IPS-NIHi7 (cell line): ENCODE measurements at regions not wholly inside any gene's neighbourhood (a gene's known extent, or its start where the extent isn't known, plus 50 kb on each side); places are given as distances from the start of the nearest gene placed in this dataset.
"Not testable (repeated sequence)": the region's sequence is repeated elsewhere in the genome, so short reads cannot be mapped to it uniquely, and the experiment has no call there.

ENCODE experiments used
- DNase-seq: peaks from one replicate; pipeline ENCODE4 v3.0.0; 2012; ENCODE audit warnings: mixed read lengths; ENCODE audit errors: extremely low spot score

DNA sequence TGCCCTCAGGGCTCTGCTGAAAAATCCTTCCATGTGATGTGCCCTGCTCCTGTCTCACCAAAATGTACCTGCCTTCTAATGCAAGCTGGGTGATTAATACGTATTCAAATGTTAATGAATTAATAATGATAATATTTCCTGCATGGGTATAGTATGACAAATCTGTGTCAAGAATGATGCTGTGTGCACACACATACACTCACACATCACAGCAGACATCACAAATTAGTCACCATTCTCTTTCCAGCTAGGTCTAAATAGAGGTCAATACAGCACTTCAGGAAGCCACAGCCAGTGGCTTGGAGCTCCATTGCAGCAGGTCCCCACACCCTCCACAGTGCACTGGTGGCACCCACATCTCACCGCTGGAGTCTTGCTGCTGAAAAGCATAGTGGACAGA lies 681.2 kb upstream of the NRP1 start:
- no peak for DNase-seq

GRCh38 chr10:34013235-34013634 lies 678.8 kb upstream of the NRP1 start:
- no peak for DNase-seq

GRCh38 chr10:34010891-34011290 lies 676.4 kb upstream of the NRP1 start:
- no peak for DNase-seq

DNA sequence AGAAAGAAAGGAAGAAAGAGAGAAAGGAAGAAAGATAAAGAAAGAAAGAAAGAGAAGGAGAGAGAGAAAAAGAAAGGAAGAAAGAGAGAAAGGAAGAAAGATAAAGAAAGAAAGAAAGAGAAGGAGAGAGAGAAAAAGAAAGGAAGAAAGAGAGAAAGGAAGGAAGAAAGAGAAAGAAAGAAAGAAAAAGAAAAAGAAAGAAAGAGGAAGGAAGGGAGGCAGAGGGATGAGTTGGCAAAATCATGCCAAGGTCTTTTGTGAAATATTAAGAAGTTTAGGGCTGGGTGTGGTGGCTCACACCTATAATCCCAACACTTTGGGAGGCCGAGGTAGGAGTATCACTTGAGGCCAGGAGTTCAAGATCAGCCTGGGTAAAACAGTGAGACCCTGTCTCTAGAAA lies 675.8 kb upstream of the NRP1 start:
- not testable (repeated sequence) for DNase-seq

GRCh38 chr10:34008656-34009055 lies 674.2 kb upstream of the NRP1 start:
- peak; percentile 50 for DNase-seq

GRCh38 chr10:34006471-34006870 lies 672.0 kb upstream of the NRP1 start:
- no peak for DNase-seq

- DNase-seq, result no peak
These were observed 669.1 kb upstream of the NRP1 start for GRCh38 chr10:34003561-34003960.

DNA sequence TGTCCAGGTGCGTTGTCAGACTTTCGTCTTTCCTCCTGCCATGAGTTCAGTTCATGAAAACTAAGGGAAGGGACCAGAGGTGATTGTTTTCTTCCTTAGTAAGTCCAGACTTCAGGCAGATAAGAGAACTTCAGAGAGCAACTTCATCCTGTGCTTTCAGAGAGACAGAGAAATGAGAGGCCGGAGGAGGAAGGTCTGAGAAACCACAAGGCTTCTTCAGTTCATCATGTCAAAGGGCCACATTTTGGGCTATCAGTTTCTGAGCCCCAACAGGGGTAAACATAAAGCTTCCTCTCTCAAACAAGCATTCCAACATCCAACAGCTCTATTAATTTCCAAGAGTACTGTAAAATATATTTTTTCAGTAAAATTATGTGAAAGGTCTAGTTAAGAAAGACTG lies 668.4 kb upstream of the NRP1 start:
- no peak for DNase-seq

DNA sequence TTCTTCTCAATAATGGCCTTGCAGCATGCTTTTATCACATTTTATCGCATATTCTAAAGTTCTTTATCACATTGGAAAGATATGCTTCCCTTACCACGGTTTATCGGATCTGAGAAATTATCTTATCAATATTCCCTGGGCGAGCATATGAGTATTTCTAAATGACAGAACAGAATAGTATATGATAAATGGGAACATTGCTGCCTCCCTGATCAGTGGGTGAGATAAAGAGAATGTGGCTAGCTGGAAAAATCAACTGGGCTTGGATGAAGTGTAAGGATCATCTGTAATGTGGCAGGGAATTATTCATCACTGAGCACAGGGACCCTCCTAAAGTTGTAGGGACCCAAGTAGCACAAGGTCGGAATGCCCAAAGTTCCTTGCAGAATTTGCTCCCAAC lies 667.4 kb upstream of the NRP1 start:
- DNase-seq, result no peak

- no peak for DNase-seq
These were observed 666.7 kb upstream of the NRP1 start for GRCh38 chr10:34001087-34001580.

GRCh38 chr10:33993917-33994316 lies 659.5 kb upstream of the NRP1 start:
- DNase-seq, result no peak

DNA sequence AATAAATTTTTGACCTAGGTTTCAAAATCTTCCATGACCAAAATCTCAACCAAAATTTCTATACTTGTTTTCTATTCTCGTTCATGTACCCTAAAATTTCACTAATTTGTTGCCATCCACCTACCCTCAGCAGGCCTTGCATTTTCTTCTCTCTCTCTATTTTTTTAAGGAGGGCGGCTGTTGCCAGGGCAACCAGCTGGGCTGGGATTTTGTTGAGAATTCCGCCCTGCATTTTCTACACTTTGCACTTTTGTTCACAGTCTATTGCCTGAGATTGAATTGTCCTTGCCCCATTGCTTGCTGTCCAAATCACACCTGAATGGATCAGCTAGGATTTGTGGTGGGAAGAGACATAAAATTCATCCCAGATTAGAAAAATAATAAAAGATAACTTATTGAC lies 657.5 kb upstream of the NRP1 start:
- no peak for DNase-seq

DNA sequence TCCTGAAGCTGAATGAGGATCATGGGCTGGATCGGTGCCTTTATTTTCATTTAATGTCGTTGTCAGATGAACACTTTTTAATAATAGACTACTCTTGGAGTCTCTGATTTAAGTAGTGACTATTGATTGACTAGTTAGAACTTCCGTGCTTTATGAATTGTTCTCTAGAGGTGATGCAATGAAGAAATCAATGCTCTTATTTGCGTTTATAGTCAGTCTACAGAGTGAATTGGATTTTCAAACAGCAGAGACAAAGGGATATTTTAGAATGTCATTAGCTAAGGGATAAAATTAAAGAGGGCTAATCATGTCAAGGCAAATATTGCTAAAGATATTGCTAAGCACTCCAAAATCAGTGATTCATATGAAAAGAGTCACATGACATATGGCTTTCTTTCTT lies 652.0 kb upstream of the NRP1 start:
- DNase-seq, result no peak

- DNase-seq, result no peak
These were observed 651.5 kb upstream of the NRP1 start for GRCh38 chr10:33986016-33986415.

GRCh38 chr10:33982995-33983394 lies 648.5 kb upstream of the NRP1 start:
- no peak for DNase-seq

DNA sequence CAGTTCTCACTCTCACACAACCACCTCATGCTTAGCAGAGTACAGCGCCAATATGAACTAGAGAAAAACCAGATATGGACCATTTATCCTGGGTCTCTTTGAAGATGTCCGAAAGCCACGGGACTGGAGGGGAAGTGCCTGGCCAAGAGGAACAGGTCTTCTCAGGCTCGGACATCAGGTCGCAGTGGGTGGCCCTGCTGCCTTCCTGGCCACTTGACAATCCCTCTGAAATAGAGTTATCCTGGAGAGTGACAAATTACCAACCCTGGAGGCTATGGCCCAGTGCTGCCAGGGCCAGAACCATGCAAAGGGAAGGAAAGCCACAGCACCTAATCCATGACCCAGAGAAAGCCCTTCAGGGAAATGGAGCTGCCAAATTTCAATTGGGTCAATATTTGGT lies 646.8 kb upstream of the NRP1 start:
- no peak for DNase-seq

- no peak for DNase-seq
These were observed 644.7 kb upstream of the NRP1 start for GRCh38 chr10:33979195-33979594.

GRCh38 chr10:33975481-33975880 lies 641.0 kb upstream of the NRP1 start:
- no peak for DNase-seq

- DNase-seq, result no peak
These were observed 640.6 kb upstream of the NRP1 start for GRCh38 chr10:33974976-33975478.

DNA sequence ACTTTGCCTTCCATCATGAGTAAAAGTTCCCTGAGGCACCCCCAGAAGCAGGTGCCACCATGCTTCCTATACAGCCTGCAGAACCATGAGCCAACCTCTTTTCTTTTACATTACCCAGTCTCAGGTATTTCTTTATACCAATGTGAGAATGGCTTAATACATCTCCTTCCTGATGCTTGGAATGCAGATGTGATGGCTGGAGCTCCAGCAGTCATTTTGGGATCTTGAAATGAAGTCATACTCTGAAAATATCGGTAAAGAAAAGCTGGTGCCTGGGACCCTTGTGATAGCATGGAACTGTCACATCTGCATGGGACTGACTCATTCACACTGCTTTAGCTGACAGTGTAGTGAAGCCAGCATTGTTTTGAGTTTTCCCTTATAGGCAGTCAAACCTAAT lies 634.5 kb upstream of the NRP1 start:
- DNase-seq, result no peak

- DNase-seq, result no peak
These were observed 633.2 kb upstream of the NRP1 start for GRCh38 chr10:33967606-33968120.

GRCh38 chr10:33966946-33967345 lies 632.5 kb upstream of the NRP1 start:
- no peak for DNase-seq

- no peak for DNase-seq
These were observed 631.5 kb upstream of the NRP1 start for GRCh38 chr10:33965795-33966581.
